ENCODE measurements at regions not wholly inside any gene's neighbourhood (a gene's known extent, or its start where the extent isn't known, plus 50 kb on each side); places are given as distances from the start of the nearest gene placed in this dataset.

DNA sequence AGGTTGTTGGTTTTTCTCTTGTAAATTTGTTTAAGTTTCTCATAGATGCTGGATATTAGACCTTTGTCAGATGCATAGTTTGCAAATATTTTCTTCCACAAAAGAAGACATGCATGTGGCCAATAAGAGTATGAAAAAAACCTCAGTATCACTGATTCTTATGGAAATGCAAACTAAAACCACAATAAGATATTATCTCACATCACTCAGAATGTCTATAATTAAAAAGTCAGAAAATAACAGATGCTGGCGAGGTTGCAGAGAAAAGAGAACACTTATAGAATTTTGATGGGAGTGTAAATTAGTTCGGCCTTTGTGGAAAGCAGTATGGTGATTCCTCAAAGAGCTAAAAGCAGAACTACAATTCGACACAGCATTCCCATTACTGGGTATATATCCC lies 1355.6 kb downstream of the FAM133A start:
- DNase-seq (ENCODE audit: extremely low read depth, low read depth) = no peak

DNA sequence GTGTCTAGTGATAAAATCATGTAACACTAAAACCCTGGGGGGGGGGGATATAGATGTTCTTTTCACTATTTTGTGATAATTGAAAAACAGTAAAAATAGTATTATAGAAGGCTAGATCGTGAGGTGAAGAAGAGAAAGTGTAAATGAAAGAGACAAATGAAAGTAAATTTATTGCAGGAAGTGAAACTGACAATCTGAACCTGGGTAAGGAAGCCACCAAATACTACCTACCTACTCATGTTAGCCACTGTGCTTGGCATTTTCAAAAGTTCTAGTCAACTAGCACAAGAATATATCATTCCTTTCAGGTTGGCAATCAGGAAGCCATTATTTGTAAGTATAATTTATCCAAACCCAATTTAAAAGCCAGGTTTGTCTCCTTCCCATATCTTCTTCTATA lies 1366.1 kb downstream of the FAM133A start:
- DNase-seq (ENCODE audit: extremely low read depth, low read depth) = no peak

- DNase-seq (ENCODE audit: extremely low read depth, low read depth) = no peak
Measured at GRCh38 chrX:95044331-95044730, 1370.3 kb downstream of the FAM133A start.

GRCh38 chrX:95055991-95056390 lies 1382.0 kb downstream of the FAM133A start:
- DNase-seq (ENCODE audit: extremely low read depth, low read depth) = no peak

DNA sequence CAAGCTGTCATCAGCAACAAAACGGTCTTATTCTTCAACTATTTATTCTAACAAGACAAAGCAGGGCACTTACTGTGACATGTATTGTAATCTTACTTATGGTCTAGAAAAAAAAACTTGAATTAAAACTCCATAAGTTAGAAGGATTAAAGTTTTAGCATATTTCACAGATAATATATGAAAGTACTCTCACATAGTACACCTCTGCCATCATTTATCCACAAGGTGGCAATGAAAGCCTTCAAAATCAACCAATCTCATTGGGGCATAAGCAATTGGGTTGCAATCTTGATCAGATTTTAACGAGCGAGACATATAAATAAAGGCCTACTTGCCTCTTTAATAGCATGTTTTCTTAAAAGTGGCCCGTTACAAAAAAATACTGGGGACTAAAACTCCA lies 1382.9 kb downstream of the FAM133A start:
- peak; percentile 23 for DNase-seq (ENCODE audit: extremely low read depth, low read depth)

- no peak for DNase-seq (ENCODE audit: extremely low read depth, low read depth)
Measured at GRCh38 chrX:95057341-95057740, 1383.3 kb downstream of the FAM133A start.

- DNase-seq (ENCODE audit: extremely low read depth, low read depth) = no peak
Measured at GRCh38 chrX:95058815-95059214, 1384.8 kb downstream of the FAM133A start.

GRCh38 chrX:95059909-95060308 lies 1385.9 kb downstream of the FAM133A start:
- DNase-seq (ENCODE audit: extremely low read depth, low read depth) = no peak

GRCh38 chrX:95063554-95063953 lies 1389.5 kb downstream of the FAM133A start:
- no peak for DNase-seq (ENCODE audit: extremely low read depth, low read depth)

GRCh38 chrX:95065151-95065550 lies 1391.1 kb downstream of the FAM133A start:
- DNase-seq (ENCODE audit: extremely low read depth, low read depth) = no peak

- no peak for DNase-seq (ENCODE audit: extremely low read depth, low read depth)
Measured at GRCh38 chrX:95071052-95071451, 1397.0 kb downstream of the FAM133A start.

- no peak for DNase-seq (ENCODE audit: extremely low read depth, low read depth)
Measured at GRCh38 chrX:95071621-95072020, 1397.6 kb downstream of the FAM133A start.

- DNase-seq (ENCODE audit: extremely low read depth, low read depth) = peak; percentile 30
Measured at GRCh38 chrX:95076449-95076848, 1402.4 kb downstream of the FAM133A start.

DNA sequence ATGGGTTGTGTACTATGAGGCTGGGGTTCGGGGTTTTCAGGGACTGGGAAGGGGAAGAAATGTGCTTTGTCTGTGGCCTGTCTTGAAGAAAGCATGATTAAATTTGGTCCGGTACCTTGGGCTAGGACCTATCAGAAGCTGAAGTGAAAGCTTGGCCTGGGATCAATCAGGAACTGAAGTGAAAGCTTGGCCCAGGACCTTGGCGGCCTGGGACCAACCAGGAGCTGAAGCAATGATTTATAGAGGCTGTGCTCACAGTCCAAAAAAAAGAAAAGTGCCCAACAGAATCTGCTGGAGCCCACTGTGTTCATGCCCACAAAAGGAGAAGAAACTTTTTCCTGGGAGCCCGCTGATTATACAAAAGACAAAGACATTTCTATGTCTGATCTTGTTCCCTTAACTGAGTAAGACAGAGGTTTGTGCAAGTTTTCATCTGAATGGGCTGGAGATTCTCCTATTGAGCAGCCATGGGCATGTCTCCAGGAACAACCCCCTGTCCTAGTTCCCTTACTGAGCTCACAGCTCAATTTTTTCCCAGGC lies 1427.9 kb downstream of the FAM133A start:
- no peak for DNase-seq (ENCODE audit: extremely low read depth, low read depth)

GRCh38 chrX:95117556-95117955 lies 1443.5 kb downstream of the FAM133A start:
- no peak for DNase-seq (ENCODE audit: extremely low read depth, low read depth)

- no peak for DNase-seq (ENCODE audit: extremely low read depth, low read depth)
Measured at GRCh38 chrX:95145848-95146490, 1472.0 kb downstream of the FAM133A start.

GRCh38 chrX:95152810-95153209 lies 1478.8 kb downstream of the FAM133A start:
- no peak for DNase-seq (ENCODE audit: extremely low read depth, low read depth)

- DNase-seq (ENCODE audit: extremely low read depth, low read depth) = no peak
Measured at GRCh38 chrX:95156566-95156965, 1482.6 kb downstream of the FAM133A start.

Small RNA genes in the stretch of these regions (small RNA-seq; reads per million reads assigned to genes)
- gene MIR548M = 0 reads per million in 2 experiments
